NCI-H1417 (cell line): ENCODE measurements at regions not wholly inside any gene's neighbourhood (a gene's known extent, or its start where the extent isn't known, plus 50 kb on each side); places are given as distances from the start of the nearest gene placed in this dataset.

ENCODE experiments used
- DNase-seq, 3 experiments: peaks; one replicate each; lab custom pipeline; 2025; lab: John Stamatoyannopoulos, UW

DNA sequence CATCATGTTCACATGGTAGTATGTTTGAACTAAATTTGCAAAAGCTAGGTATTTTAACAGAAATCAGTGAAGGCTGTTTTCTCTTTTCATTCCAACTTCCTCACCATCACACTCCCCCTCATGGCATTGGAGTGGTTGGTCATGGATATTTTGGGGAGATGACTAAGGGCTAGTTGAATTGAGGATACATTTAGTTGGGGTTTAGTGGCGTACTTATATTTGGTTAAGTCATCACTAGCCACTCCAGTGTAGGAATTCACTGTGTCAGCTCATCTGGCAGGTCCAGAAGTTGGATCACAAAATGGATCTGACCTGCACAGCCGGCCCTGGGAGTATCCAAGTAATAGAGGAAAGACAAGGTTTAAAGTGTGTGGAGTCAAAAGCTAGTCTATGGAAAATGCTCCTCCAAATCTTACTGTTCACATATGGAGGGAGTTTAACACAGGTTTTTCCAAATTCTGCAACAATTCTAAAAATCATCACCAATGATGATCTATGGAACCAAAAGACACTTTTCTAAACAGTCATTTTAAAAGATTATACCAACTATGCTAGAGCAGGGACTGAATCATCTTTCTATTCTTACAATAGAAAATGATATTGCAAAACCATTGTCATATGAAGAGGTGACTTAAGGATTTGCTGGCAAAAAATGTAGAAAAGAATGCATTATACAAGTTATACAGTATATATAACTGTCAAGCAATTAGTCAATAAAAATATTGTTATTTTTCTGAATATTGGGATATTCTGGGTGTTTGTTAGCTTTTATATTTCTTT, 247.8 kb upstream of the PEX5L start:
- no peak for DNase-seq

GRCh38 chr3:180287703-180288102, 251.0 kb upstream of the PEX5L start:
- DNase-seq: no peak

DNA sequence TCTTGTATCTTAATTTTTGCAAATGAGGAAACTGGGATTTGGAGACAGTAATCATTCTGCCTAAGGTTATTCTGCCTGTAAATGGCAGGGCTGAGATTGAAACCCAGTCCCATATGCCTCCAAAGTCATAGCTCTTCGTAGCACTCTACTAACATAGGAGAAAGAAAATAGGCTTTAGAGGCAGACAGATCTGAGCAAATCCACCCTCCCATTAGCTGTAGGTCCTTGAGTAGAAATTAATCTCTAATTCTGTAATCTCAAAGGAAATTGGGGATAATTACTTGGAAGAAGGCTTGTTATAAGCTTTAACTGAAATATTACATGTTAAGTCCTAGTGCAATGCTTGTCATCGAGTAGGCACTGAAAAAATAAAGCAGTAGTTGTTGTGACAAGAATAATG, 252.1 kb upstream of the PEX5L start:
- no peak for DNase-seq

GRCh38 chr3:180290300-180290699, 253.6 kb upstream of the PEX5L start:
- DNase-seq: no peak

DNA sequence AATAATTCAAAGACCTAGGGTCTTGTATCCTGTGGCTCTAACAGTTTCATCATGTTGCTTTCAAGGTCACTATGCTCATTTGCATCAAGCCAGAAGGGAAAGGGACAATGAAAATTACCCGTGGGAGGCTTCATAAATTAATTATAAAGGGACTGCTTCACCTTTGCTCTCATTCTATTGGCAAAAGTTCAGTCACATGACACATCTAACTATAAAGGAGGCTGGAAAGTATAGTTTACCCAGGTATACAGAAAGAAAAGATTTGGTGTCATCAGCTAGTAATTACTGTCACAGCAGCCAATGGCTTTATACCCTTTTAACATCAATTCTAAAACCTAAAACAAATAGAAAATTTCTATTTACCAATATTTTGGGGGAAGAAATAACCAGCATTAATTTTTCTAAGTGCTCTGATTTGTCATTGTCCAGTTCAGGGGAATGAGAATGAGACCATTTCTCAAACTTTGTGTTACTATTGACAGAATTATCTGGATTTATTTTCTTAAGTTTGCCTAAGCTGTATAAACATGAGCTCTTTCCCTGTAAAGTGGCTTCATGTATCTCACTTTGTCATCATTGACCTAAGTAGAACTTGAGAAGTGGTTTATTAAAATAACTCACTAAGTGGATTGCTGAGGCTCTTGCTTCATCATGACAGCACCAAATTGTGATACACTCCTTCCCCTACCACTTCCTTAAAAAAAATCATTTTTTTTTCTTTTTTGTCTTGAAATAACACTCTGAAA, 257.7 kb upstream of the PEX5L start:
- DNase-seq: no peak

- DNase-seq: no peak
Measured at GRCh38 chr3:180295811-180296210, 259.1 kb upstream of the PEX5L start.

GRCh38 chr3:180296971-180297370, 260.2 kb upstream of the PEX5L start:
- DNase-seq: no peak

- DNase-seq: no peak
Measured at GRCh38 chr3:180306155-180306554, 269.4 kb upstream of the PEX5L start.

GRCh38 chr3:180306691-180307090, 270.0 kb upstream of the PEX5L start:
- no peak for DNase-seq

DNA sequence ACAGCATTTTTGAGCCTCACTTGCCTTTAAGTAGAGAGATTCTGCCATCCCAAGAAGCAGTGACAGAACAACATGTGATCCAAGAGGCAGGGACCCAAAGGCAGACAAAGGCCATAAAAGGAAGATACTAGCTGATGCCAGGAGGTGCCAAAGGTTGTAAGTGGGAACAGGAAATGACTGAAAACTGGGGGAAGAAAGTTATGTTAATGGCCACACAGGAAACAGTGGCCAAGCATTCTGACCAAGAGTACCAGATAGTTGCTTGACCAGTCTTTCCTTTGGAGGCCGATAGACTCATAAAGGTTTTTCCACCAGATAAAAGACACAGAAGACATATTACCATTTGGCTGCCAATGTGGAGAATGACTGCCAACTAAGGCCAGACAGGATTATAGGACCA, 274.5 kb upstream of the PEX5L start:
- no peak for DNase-seq

DNA sequence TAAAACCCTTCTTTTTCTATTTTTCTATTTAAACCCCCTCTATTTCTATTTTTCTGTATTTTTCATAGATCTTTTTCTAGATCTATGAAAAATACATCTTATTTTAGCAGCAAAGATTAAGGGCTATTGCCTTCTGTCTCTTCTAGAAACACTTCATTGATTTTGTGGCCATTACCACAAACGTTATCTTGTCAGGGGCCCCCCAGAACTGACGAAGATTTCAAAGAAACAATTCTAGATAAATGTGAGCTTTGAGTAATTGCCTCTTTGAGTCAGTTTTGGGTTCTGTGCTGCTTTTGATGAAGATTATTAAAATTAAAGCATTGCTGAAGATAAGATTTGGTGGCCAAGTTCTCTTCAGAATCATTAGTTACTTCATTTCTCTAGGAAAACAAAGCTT, 279.6 kb upstream of the PEX5L start:
- no peak for DNase-seq

DNA sequence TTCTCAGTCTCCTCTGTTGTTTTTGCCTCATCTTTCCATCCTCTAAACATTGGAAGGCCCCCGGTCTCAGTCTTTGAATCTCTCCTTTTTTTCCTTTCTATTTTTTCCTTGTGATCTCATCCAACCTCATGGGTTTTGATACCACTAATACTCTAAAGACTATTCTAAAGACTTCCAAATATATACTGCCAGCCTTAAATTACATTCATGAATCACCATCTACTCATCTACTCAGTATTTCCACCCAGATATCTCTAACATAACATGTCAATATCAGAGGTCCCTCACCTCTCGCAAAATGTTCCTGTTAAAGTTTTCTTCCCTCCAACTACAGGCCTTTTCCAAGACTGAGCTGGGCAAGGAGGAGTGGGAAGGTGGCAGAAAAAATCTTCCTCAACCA, 282.5 kb upstream of the TTC14 start:
- no peak for DNase-seq

DNA sequence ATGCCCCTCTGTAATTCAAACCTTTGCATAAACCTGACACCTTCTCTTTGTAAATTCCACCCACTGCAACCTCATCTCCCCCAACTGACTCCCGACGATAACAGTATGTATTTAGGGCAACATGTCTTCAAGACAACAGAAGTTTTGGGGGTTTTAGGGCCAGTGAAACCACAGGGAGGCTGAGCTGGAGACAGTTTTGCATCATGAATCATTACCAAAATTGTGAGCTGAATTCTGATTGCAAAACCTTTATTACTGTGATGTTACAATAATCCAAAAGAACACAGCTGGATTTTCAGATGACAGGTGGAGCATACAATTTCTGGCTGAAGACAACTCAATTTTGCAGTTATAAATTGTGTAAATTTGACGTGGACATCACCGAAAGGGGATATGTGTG, 281.3 kb upstream of the TTC14 start:
- no peak for DNase-seq

DNA sequence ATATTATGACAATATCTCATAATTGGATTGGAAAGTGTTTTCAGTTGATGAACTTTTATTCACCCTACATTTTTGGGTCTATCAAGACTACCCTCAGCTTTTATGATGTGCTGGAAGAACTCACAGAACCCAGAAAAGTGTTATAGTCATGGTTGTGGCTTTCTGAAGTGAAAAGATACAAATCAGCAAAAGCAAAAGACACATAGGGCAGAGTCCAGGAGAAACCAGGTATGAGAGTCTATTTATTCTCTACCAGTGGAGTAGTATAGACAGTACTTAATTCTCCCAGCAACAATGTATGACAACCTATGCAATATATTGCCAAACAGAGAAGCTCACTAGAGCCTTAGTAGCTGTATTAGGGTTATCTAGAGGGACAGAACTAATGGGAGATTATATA, 280.4 kb upstream of the TTC14 start:
- DNase-seq: no peak

DNA sequence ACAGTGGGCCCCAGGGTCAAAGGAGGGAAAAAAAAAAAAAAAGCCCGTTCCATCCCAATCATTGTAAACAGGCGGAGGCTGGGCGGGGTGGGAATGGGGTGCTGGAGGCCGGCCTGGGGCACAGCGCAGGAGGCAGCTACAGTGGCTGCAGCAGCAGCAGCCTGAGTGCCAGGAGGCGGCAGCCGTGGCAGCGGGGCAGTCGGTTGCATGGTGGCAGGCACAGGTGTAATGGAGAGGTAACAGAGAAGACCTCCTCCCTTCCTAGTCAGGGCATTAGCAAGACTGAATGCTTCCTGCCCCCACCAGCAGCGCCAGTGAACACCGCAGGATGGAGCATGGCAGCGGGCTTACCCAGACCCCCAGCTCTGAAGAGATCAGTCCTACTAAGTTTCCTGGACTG, 279.1 kb upstream of the TTC14 start:
- no peak for DNase-seq

- no peak for DNase-seq
Measured at GRCh38 chr3:180324791-180325190, 277.2 kb upstream of the TTC14 start.

GRCh38 chr3:180325533-180325932, 276.4 kb upstream of the TTC14 start:
- no peak for DNase-seq

DNA sequence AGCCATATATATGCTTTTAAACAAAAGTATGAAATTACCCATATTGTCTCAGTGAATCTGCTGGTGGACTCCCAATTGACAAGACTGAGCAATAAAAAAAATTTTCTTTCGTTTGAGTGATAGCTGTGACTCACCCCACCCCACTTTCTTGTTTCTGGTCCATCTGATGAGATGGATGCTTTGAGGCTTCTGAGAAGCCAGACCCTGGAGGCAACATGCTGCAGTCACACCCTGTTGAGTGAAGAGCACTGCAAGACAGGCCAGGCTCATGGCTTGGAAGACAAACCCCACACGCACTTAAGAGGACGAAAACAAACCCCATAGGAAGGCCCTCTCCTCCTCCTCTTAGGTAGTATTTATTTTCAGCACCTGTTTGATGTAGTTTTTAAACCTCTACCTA, 276.0 kb upstream of the TTC14 start:
- DNase-seq: peak in 1 of 3 experiments; percentile 33

DNA sequence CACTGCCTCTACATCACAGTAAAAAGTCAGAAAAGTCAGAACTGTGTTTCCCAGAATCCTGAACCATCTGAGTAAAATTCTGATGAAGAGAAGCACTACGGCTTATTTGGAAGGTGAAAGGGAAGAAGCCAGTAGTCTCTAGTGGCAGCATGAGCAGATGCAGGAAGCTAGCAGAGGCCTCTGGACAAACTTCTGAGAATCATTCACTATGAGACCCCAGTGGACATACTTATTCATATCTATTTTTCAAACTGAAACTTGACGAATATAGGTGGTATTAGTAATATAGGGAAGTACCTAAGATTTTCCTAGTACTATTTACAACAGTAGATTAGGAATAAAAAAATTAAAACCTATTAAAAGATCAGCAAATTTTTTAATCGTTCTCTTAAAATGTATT, 272.8 kb upstream of the TTC14 start:
- no peak for DNase-seq

GRCh38 chr3:180329847-180330246, 272.1 kb upstream of the TTC14 start:
- DNase-seq: no peak

GRCh38 chr3:180330440-180330839, 271.5 kb upstream of the TTC14 start:
- no peak for DNase-seq

GRCh38 chr3:180332608-180333007, 269.4 kb upstream of the TTC14 start:
- DNase-seq: no peak

DNA sequence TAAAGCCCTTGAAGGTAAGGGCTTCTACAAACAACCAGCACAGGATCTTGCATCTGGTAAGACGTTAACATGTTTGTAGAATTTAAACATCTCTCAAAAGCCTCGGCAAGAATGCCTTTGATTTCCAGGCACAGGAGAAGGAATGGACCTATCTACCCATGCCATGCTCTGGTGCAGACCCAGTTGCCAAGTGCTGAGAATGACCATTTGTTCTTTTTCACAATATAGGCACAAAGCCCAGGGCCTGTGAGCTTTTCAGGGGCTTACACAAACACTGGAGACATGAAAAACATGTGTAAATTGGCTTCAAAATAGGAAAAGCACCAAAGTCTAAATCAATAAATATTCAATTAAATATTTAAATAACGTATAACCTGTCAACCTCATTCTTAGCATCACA, 266.9 kb upstream of the TTC14 start:
- no peak for DNase-seq

DNA sequence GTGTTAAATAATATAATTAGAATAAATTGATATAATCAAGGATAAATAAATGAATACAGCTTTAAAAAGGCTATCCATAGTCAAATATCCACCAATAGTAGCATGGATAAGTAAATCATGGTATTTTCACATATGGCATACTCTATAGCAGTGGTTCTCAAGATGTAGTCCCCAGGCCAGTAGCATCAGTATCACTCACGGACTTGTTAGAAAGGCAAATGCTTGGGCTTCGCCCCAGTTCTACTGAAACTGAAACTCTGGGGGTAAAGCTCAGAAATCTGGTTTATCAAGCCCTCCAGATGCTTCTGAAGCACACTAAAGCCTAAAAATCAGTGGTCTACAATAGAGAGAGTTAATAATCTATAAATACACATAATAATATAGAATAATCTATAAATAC, 261.6 kb upstream of the TTC14 start:
- DNase-seq: no peak
